NB4 (cell line): ENCODE measurements at regions not wholly inside any gene's neighbourhood (a gene's known extent, or its start where the extent isn't known, plus 50 kb on each side); places are given as distances from the start of the nearest gene placed in this dataset.
A peak's percentile ranks its signal among the peaks of the same experiment; 100 is the strongest.
"Not testable (repeated sequence)": the region's sequence is repeated elsewhere in the genome, so short reads cannot be mapped to it uniquely, and the experiment has no call there.

ENCODE experiments used
- DNase-seq: peaks from one replicate; pipeline ENCODE4 v3.0.0; 2010; ENCODE audit warnings: low read depth
- H3K4me3 ChIP-seq: one replicate; pipeline ENCODE4 v1.5.1; 2011; ENCODE audit warnings: mild to moderate bottlenecking, low read depth, low read length, moderate library complexity
- MYC ChIP-seq: IDR thresholded peaks from 2 replicates; pipeline ENCODE4 v1.6.1; 2011; ENCODE audit warnings: low read depth, low read length
- POLR2A ChIP-seq: IDR thresholded peaks from 2 replicates; pipeline ENCODE4 v1.6.1; 2011; ENCODE audit warnings: mild to moderate bottlenecking; ENCODE audit not compliant: insufficient read length; ENCODE audit errors: extremely low read depth
- TF ChIP-seq, protein P1 (sequence below): IDR thresholded peaks from one replicate; pipeline ENCODE4 v1.5.1; 2012; ENCODE audit warnings: low read depth, low read length
- TF ChIP-seq, protein P2 (sequence below): IDR thresholded peaks from 2 replicates; pipeline ENCODE4 v1.6.1; 2011; ENCODE audit warnings: low read depth, low read length

DNA sequence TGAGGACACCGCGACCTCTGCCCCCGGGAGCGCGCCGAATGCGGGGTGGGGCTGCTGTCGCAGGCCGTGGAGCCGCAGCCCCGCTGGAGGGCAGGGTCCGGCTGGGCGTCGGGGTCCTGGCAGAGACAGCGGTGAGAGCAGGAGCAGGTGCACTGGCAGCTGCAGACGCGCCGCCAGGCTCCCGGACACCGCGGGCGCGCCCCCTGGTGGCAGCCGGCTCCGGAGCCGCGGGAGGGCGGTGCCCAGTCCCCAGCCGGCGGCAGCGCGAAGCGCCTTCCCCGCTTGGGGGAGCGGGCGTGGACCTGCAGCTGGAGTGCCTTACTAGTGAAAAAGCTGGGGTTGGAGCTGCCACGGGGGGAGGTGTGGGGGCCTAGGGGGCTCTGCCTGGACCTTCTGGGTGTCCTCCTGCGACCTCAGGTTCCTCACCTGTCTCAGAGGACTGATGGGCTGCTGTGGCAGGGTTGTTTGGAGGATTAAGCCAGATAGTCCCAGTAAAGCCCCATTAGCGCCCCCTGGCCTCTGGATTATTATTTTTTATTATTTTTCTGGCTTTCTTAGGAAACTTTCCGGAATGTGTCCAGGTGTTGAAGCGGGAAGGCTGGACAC, 274.2 kb downstream of the CCDC74A start:
- DNase-seq: peak; percentile 70
- H3K4me3 ChIP-seq: peak overlapping the region; percentile 66
- TF ChIP-seq, protein P1, sequence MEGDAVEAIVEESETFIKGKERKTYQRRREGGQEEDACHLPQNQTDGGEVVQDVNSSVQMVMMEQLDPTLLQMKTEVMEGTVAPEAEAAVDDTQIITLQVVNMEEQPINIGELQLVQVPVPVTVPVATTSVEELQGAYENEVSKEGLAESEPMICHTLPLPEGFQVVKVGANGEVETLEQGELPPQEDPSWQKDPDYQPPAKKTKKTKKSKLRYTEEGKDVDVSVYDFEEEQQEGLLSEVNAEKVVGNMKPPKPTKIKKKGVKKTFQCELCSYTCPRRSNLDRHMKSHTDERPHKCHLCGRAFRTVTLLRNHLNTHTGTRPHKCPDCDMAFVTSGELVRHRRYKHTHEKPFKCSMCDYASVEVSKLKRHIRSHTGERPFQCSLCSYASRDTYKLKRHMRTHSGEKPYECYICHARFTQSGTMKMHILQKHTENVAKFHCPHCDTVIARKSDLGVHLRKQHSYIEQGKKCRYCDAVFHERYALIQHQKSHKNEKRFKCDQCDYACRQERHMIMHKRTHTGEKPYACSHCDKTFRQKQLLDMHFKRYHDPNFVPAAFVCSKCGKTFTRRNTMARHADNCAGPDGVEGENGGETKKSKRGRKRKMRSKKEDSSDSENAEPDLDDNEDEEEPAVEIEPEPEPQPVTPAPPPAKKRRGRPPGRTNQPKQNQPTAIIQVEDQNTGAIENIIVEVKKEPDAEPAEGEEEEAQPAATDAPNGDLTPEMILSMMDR: peak; percentile 45

DNA sequence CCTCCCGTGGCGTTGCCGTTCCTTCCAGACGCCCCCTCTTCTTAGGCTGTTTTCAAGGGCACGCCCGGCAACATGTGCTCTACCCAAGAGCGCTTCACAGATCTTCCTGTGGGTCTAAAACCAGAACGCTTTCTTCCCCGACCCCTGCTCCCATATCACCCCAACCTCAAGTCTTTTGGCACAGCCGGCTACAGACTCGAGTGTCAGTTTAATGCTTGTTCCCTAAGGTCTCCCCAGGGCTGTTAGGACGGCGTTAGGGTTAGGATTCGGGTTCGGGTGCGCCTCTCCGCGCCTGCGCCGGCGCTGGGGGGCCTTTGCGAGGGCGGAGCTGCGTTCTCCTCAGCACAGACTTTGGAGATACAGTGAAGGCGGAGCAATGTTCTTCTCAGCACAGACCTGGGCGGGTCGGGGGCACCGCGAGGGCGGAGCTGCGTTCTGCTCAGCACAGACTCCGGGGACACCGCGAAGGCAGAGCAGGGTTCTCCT, 274.7 kb downstream of the CCDC74A start:
- peak overlapping the region; percentile 66 for H3K4me3 ChIP-seq
- DNase-seq: peak; percentile 79

DNA sequence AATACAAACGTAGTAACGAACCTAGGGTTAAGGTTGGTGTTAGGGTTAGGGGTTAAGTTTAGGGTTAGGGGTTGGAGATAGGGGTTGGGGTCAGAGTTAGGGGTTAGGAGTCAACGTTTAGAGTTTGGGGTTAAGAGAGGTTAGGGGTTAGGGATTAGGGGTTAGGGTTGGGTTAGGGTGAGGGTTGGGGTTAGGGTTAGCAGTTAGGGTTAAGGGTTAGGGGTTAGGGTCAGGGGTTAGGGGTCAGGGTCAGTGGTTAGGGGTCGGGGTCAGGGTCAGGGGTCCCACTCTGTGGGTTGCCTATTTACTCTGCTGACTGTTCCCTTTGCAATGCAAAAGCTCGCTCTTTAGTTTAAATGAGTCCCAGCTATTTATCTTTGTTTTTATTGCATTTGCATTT, 275.5 kb downstream of the CCDC74A start:
- H3K4me3 ChIP-seq, DNase-seq: not testable (repeated sequence)

DNA sequence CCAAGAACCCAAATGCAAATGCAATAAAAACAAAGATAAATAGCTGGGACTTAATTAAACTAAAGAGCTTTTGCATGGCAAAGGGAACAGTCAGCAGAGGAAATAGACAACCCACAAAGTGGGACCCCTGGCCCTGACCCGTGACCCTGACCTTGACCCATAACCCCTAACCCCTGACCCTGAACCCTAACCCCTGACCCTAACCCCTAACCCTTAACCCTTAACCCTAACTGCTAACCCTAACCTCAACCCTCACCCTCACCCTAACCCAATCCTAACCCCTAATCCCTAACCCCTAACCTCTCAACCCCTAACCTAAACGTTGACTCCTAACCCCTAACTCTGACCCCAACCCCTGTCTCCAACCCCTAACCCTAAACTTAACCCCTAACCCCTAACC, 284.9 kb downstream of the CCDC74A start:
- not testable (repeated sequence) for DNase-seq

DNA sequence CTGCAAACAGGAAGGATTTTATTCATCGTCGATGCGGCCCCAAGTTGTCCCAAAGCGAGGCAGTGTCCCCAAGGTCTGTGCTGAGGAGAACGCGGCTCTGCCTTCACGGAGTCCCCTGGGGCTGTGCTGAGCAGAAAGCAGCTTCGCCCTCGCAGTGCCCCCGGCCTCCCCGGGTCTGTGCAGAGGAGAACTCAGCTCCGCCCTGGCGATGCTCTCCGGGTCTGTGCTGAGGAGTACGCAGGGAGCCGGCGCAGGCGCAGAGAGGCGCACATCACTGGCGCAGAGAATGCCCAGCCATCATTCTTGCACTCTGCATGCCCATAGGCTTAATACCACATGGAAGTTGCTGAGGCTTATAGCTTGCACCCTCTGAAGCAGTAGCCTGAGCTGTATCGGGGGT, 285.7 kb downstream of the CCDC74A start:
- not testable (repeated sequence) for H3K4me3 ChIP-seq, DNase-seq

More for the DNA sequence above, 284.9 kb downstream of the CCDC74A start:
- not testable (repeated sequence) for H3K4me3 ChIP-seq

DNA sequence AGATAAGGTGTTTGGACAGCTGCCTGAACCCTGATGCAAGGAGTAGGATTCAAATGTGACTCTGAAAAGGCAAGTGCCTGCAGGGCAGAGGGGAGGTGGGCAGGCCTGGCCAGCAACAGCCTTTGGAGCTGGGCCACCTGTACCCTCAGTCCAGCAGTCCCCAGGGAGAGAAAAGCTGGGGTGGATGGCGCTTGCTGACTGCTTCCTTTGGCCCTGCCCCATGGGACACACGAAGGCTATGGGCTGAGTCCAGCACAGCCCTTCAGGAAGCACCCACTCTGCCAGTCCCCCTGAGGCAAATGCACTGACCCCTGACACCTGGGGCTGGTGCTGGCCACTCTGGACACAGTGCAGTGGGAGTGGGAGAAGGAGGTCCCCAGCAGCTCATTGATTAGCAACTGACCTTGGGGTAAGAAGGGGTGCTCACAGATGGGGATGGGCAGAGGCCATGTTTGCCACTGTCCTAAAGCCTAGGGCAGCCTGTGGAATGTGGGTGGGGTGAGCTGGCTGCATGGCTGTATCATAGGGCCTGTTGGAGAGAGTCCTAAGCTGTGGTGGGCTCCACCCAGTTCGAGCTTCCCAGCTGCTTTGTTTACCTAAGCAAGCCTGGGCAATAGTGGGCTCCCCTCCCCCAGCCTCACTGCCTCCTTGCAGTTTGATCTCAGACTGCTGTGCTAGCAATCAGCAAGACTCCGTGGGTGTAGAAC, 290.7 kb downstream of the CCDC74A start:
- H3K4me3 ChIP-seq, DNase-seq: not testable (repeated sequence)

DNA sequence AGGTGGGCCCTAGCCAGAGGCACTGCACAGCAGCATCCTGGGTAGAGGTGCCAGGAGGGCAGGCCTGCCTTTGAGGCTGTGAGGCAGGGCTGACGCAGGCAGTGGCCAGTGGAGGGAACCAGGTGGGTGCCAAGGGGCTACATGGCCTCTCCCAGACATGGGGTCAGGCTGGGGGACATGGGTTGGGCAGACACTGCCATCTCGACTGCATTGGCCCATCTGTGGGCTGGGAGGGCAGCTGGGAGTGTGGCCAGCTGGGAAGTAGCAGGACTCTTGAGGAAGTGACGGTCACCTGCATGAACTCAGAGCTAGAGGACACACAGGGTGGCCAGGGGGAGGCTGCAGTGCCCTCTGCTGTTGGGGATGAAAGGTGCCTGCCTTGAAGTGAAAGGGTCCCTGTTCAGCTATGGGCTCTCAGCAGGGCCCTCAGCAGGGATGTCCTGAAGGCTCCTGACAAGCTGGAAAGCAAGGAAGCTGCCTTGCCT, 294.6 kb downstream of the CCDC74A start:
- TF ChIP-seq, protein P1: peak; percentile 9
- not testable (repeated sequence) for DNase-seq

DNA sequence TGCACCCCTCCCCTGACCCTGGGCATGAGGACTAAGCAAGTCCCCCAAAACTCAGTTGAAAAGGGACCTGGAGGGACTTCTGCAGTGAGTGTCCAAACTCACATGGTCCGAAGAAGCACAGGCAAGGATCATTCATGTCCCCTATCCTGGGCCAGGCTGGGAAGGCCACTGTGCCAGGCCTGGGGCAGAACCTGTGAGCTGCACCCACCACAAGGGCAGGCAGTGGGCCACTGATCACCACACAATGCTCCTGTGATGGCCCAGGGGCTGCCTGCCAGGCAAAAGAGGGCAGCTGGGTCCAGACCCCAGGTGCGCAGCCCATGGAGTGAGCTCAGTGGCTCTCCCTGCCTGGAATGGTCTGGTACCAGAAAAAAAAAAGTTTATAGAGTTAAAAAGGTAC, 295.4 kb downstream of the CCDC74A start:
- DNase-seq: not testable (repeated sequence)

More for the DNA sequence above, 294.6 kb downstream of the CCDC74A start:
- not testable (repeated sequence) for H3K4me3 ChIP-seq

DNA sequence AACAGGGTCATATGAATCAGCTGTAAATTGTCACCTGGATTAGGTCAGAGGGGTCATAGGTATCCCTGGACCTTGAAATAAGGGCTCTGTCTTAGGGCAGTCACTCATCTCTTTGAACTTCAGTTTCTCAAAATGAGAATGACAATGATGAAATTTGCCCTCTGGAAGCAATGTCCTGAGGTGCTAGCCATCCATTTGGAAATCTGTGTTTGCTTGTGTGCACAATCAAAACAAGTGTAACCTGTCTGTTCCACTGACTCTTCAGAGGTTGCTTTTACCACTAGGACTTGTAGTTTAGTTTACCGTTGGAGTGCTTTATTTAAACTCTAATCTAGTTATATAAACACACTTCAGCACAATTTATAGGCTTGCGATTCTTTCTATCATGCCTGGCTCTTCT, 297.3 kb downstream of the CCDC74A start:
- DNase-seq, H3K4me3 ChIP-seq: not testable (repeated sequence)

More for the DNA sequence above, 295.4 kb downstream of the CCDC74A start:
- H3K4me3 ChIP-seq: not testable (repeated sequence)

DNA sequence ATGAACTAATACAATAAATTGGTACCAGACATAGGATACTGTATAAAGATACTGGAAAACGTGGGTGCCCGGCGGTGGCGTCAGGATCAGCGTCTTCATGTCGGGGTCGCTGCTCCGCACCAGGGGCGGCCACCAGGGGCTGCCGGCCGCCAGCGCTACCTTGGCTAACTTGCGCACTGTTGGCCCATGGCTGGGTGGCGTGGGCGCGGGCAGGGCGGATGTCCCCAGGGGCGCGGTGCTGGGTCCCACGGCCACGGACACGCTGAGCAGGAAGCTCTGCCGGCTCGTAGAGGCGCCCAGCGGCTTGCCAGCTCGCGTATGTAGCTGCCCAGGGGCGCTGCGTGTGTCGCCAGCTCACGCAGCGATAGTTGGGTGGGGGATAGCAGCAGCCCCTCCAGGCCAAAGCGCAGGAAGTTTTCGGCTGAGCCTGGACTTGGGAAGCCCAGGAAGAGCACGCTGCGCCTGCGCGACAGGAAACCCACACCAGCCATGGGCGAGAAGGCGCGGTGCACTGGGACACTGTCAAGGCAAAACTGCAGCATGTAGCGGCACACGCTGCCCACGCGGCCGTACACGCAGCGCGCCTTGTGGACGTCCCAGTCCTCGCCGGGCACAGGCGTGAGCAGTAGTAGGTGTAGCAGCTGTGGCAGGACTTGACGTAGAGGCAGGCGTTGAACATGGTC, 299.9 kb downstream of the CCDC74A start:
- H3K4me3 ChIP-seq: no peak overlapping the region
- TF ChIP-seq, protein P1: no peak
- TF ChIP-seq, protein P2, sequence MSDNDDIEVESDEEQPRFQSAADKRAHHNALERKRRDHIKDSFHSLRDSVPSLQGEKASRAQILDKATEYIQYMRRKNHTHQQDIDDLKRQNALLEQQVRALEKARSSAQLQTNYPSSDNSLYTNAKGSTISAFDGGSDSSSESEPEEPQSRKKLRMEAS: no peak
- TF ChIP-seq MYC (no peak), POLR2A (no peak)
- DNase-seq: no peak
